MCF 10A (cell line): ENCODE measurements at regions not wholly inside any gene's neighbourhood (a gene's known extent, or its start where the extent isn't known, plus 50 kb on each side); places are given as distances from the start of the nearest gene placed in this dataset.
"Not testable (repeated sequence)": the region's sequence is repeated elsewhere in the genome, so short reads cannot be mapped to it uniquely, and the experiment has no call there.

ENCODE experiments used
- BruUV-seq: library from RNA; stranded (reverse); fragments of 400-500 nt; replicated peaks from 2 replicates; lab custom pipeline; 2021; lab: Mats Ljungman, UMichigan
- CTCF ChIA-PET: fragments of 300-600 bp; sonication (Branson Sonifier 250); formaldehyde crosslinking; extraction: SDS; loops from one replicate; lab custom pipeline; 2021; ENCODE audit warnings: antibody characterized with exemption, inconsistent platforms; lab: Yijun Ruan, JAX
- POLR2A ChIA-PET: fragments of 300-600, 350-650 bp; sonication (Branson Sonifier 250); formaldehyde crosslinking; extraction: SDS; loops from one replicate; lab custom pipeline; 2020; ENCODE audit warnings: antibody characterized with exemption, inconsistent platforms; lab: Yijun Ruan, JAX
- DNase-seq: peaks from one replicate; pipeline ENCODE4 v3.0.0-alpha.2; 2018; ENCODE audit not compliant: unreplicated experiment
- H3K27ac Mint-ChIP-seq: one replicate; pipeline ENCODE4 v1.8.0; 2022; ENCODE audit warnings: mild to moderate bottlenecking, low read depth, mixed read lengths; ENCODE audit not compliant: unreplicated experiment
- H3K27me3 Mint-ChIP-seq: one replicate; pipeline ENCODE4 v1.8.0; 2022; ENCODE audit warnings: mixed read lengths; ENCODE audit not compliant: insufficient read depth, unreplicated experiment
- H3K36me3 Mint-ChIP-seq: one replicate; pipeline ENCODE4 v1.8.0; 2022; ENCODE audit warnings: mild to moderate bottlenecking, moderate library complexity, mixed read lengths; ENCODE audit not compliant: insufficient read depth, unreplicated experiment
- H3K4me1 Mint-ChIP-seq: one replicate; pipeline ENCODE4 v1.8.0; 2022; ENCODE audit warnings: mixed read lengths; ENCODE audit not compliant: insufficient read depth, unreplicated experiment
- H3K4me3 Mint-ChIP-seq: one replicate; pipeline ENCODE4 v1.8.0; 2022; ENCODE audit warnings: mild to moderate bottlenecking, moderate library complexity, mixed read lengths; ENCODE audit not compliant: unreplicated experiment
- H3K9me3 Mint-ChIP-seq: one replicate; pipeline ENCODE4 v1.8.0; 2022; ENCODE audit warnings: mixed read lengths; ENCODE audit not compliant: unreplicated experiment
- intact Hi-C: fragments of 100-400 bp; cut with micrococcal nuclease; formaldehyde crosslinking; loops from 2 replicates; pipeline ENCODE4 v1.14.1; 2022
- TF ChIP-seq, protein P1 (sequence below): fragments of 200-600 bp; IDR thresholded peaks from one replicate; pipeline ENCODE4 v1.8.0; 2022; ENCODE audit warnings: antibody characterized with exemption, mild to moderate bottlenecking; ENCODE audit not compliant: unreplicated experiment

DNA sequence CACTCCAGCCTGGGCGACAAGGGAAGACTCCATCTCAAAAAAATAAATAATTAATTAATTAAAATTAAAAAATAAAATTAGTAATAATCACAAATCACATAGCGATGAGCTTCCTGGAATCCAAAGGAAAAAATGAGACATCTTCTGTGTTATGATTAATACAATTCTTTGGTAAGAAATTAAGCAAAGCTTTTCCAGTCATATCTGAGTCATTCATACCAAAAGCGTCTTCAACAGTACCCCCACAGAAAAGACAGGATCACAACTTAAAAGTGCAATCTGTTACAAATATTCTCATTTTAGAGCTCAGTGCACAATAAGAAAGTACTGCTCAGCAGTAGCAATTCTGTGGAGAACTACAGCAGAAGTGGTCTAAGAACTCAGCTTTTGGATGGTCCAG lies 168.5 kb upstream of the MXRA5 start:
- intact Hi-C loops, result loop anchor here (10.0 kb wide), 1 partner anchor 250 kb away; no protein-coding TSS in a partner anchor
- BruUV-seq, result no TSS peak
- CTCF ChIA-PET, result no interaction called here

DNA sequence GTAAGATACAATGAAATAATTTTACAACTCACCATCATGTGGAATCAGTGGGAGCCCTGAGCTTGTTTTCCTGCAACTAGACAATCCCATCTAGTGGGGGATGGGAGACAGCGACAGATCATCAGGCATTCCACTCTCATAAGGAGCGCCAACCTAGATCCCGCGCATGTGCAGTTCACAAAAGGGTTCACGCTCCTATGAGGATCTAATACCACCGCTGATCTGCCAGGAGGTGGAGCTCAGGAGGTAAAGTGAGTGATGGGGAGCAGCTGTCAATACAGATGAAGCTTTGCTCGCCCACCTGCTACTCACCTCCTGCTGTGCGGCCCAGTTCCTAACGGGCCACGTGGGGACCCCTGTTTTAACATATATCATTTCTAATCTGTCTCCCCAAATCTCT lies 165.7 kb upstream of the MXRA5 start:
- H3K27ac Mint-ChIP-seq, POLR2A ChIA-PET, H3K27me3 Mint-ChIP-seq, H3K36me3 Mint-ChIP-seq, DNase-seq, H3K4me3 Mint-ChIP-seq, BruUV-seq, H3K9me3 Mint-ChIP-seq: not testable (repeated sequence)
- CTCF ChIA-PET, result interaction anchor here (0.8 kb wide), 1 partner anchor 14 kb away, joined by 3 read pairs; no protein-coding TSS in a partner anchor
- peaks cover 16% of the 10 kb centered on the region for H3K4me1 Mint-ChIP-seq
- intact Hi-C loops, result loop anchor here (10.0 kb wide), 1 partner anchor 247 kb away; no protein-coding TSS in a partner anchor

More for the DNA sequence above, 168.5 kb upstream of the MXRA5 start:
- POLR2A ChIA-PET, result no interaction called here
- peak; percentile 21 for DNase-seq
- Mint-ChIP-seq H3K27ac (no peak overlapping the region), H3K4me3 (no peak overlapping the region), H3K27me3 (no peaks in the 10 kb centered on the region), H3K4me1 (peaks cover 27% of the 10 kb centered on the region), H3K9me3 (no peaks in the 10 kb centered on the region), H3K36me3 (no peaks in the 10 kb centered on the region)
- TF ChIP-seq, protein P1, sequence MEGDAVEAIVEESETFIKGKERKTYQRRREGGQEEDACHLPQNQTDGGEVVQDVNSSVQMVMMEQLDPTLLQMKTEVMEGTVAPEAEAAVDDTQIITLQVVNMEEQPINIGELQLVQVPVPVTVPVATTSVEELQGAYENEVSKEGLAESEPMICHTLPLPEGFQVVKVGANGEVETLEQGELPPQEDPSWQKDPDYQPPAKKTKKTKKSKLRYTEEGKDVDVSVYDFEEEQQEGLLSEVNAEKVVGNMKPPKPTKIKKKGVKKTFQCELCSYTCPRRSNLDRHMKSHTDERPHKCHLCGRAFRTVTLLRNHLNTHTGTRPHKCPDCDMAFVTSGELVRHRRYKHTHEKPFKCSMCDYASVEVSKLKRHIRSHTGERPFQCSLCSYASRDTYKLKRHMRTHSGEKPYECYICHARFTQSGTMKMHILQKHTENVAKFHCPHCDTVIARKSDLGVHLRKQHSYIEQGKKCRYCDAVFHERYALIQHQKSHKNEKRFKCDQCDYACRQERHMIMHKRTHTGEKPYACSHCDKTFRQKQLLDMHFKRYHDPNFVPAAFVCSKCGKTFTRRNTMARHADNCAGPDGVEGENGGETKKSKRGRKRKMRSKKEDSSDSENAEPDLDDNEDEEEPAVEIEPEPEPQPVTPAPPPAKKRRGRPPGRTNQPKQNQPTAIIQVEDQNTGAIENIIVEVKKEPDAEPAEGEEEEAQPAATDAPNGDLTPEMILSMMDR, result no peak

GRCh38 chrX:3509934-3510333 lies 163.5 kb upstream of the MXRA5 start:
- peaks cover 6% of the 10 kb centered on the region for H3K4me1 Mint-ChIP-seq
- no peak overlapping the region for H3K27ac Mint-ChIP-seq
- no peak overlapping the region for H3K4me3 Mint-ChIP-seq
- H3K27me3 Mint-ChIP-seq, result no peaks in the 10 kb centered on the region
- no peak for DNase-seq
- no peaks in the 10 kb centered on the region for H3K9me3 Mint-ChIP-seq
- TF ChIP-seq, protein P1, result no peak
- POLR2A ChIA-PET, result no interaction called here
- intact Hi-C loops, result loop anchor here (10.0 kb wide), 1 partner anchor 245 kb away; no protein-coding TSS in a partner anchor
- no TSS peak for BruUV-seq
- CTCF ChIA-PET, result no interaction called here
- H3K36me3 Mint-ChIP-seq, result no peaks in the 10 kb centered on the region

DNA sequence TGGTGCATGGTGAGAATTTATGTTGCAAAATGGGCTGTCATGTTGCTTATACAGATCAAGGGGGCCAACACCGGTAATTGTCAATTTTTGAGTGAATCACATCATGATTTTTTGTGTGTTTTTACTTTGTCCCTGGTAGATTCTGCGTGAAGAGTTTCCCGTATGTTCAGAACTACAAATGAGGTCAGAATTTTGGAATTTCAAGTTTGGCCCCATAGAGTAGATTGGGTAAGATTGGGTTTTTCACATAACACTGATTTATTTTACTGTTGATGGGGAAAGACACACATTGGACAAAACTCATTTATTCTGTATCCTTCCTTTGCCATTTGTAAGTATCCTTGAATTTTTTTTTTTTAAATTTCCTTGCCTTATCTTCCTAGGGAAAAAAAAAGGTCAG lies 158.5 kb upstream of the MXRA5 start:
- intact Hi-C loops, result no loop called here
- H3K4me1 Mint-ChIP-seq, result peaks cover 12% of the 10 kb centered on the region
- no TSS peak for BruUV-seq
- peaks cover 28% of the 10 kb centered on the region for H3K27me3 Mint-ChIP-seq
- no peak for DNase-seq
- CTCF ChIA-PET, result no interaction called here
- no peak overlapping the region for H3K4me3 Mint-ChIP-seq
- TF ChIP-seq, protein P1, result no peak
- POLR2A ChIA-PET, result no interaction called here
- H3K36me3 Mint-ChIP-seq, result no peaks in the 10 kb centered on the region
- no peak overlapping the region for H3K27ac Mint-ChIP-seq
- no peaks in the 10 kb centered on the region for H3K9me3 Mint-ChIP-seq
